Mesodermal cell (in vitro differentiated cells): ENCODE measurements at regions not wholly inside any gene's neighbourhood (a gene's known extent, or its start where the extent isn't known, plus 50 kb on each side); places are given as distances from the start of the nearest gene placed in this dataset.

Experiments used
- H3K27ac ChIP-seq: 2 replicates; pipeline ENCODE4 v1.7.0; 2013; ENCODE audit warnings: mild to moderate bottlenecking, low read depth, low read length, moderate library complexity; ENCODE audit not compliant: severe bottlenecking
- H3K36me3 ChIP-seq: 2 replicates; pipeline ENCODE4 v1.7.1; 2013; ENCODE audit warnings: mild to moderate bottlenecking, low read length, moderate library complexity; ENCODE audit not compliant: control insufficient read depth, insufficient read depth
- H3K4me1 ChIP-seq: one replicate; pipeline ENCODE4 v1.7.1; 2013; ENCODE audit warnings: mild to moderate bottlenecking, low read length; ENCODE audit not compliant: insufficient read depth, control insufficient read depth, poor library complexity, severe bottlenecking
- H3K4me3 ChIP-seq: 2 replicates; pipeline ENCODE4 v1.7.0; 2013; ENCODE audit warnings: low read length, control low read depth, mild to moderate bottlenecking; ENCODE audit not compliant: insufficient read depth, poor library complexity, severe bottlenecking; ENCODE audit errors: extremely low read depth
- H3K9me3 ChIP-seq: 2 replicates; pipeline ENCODE4 v1.7.1; 2013; ENCODE audit warnings: mild to moderate bottlenecking, low read length, moderate library complexity; ENCODE audit not compliant: control insufficient read depth
- WGBS, 2 experiments: methylation state at CpG; one replicate each; pipeline ENCODE4 v1.1.5; 2013; ENCODE audit warnings: missing lambda C conversion rate in 2 of 2; ENCODE audit not compliant: insufficient coverage in 2 of 2; 5-methylcytosine and 5-hydroxymethylcytosine counted together

GRCh38 chr3:139778682-139779233, 101.0 kb upstream of the NMNAT3 start:
- no peaks in the 10 kb centered on the region for H3K36me3 ChIP-seq
- no peaks in the 10 kb centered on the region for H3K9me3 ChIP-seq
- H3K4me3 ChIP-seq: no peak overlapping the region
- H3K27ac ChIP-seq: no peak overlapping the region
- WGBS, 2 experiments: 86 to 90% methylated on average over 9 to 10 of the region's 10 CpGs
- H3K4me1 ChIP-seq: peaks cover 14% of the 10 kb centered on the region

GRCh38 chr3:139774560-139775302, 97.0 kb upstream of the NMNAT3 start:
- H3K4me3 ChIP-seq: no peak overlapping the region
- peaks cover 39% of the 10 kb centered on the region for H3K4me1 ChIP-seq
- 34 to 49% methylated on average over 3 to 4 of the region's 7 CpGs for WGBS, 2 experiments
- peak overlapping the region; percentile 94 for H3K27ac ChIP-seq
- no peaks in the 10 kb centered on the region for H3K9me3 ChIP-seq
- H3K36me3 ChIP-seq: no peaks in the 10 kb centered on the region

- peaks cover 39% of the 10 kb centered on the region for H3K4me1 ChIP-seq
- 72 to 77% methylated on average over 2 to 4 of the region's 7 CpGs for WGBS, 2 experiments
- H3K36me3 ChIP-seq: no peaks in the 10 kb centered on the region
- no peaks in the 10 kb centered on the region for H3K9me3 ChIP-seq
- peak overlapping the region; percentile 94 for H3K27ac ChIP-seq
- H3K4me3 ChIP-seq: no peak overlapping the region
Observed at GRCh38 chr3:139772539-139773500, 95.0 kb upstream of the NMNAT3 start.

GRCh38 chr3:139771331-139771730, 93.6 kb upstream of the NMNAT3 start:
- no peak overlapping the region for H3K27ac ChIP-seq
- WGBS, 2 experiments: 91% methylated on average over 1 of the region's 2 CpGs; no CpG with 5 or more reads in 1 of the 2 experiments
- no peaks in the 10 kb centered on the region for H3K36me3 ChIP-seq
- no peak overlapping the region for H3K4me3 ChIP-seq
- H3K4me1 ChIP-seq: peaks cover 39% of the 10 kb centered on the region
- no peaks in the 10 kb centered on the region for H3K9me3 ChIP-seq

- Histone ChIP-seq H3K4me3 (no peak overlapping the region), H3K36me3 (no peaks in the 10 kb centered on the region), H3K4me1 (peaks cover 39% of the 10 kb centered on the region), H3K9me3 (no peaks in the 10 kb centered on the region), H3K27ac (no peak overlapping the region)
- WGBS, 2 experiments: 78 to 100% methylated on average over 2 to 5 of the region's 7 CpGs
Observed at GRCh38 chr3:139770577-139770976, 92.8 kb upstream of the NMNAT3 start.

GRCh38 chr3:139769796-139770195, 92.0 kb upstream of the NMNAT3 start:
- H3K27ac ChIP-seq: no peak overlapping the region
- H3K4me3 ChIP-seq: no peak overlapping the region
- H3K9me3 ChIP-seq: no peaks in the 10 kb centered on the region
- peaks cover 34% of the 10 kb centered on the region for H3K4me1 ChIP-seq
- H3K36me3 ChIP-seq: no peaks in the 10 kb centered on the region
- 97 to 100% methylated on average over 1 to 3 of the region's 4 CpGs for WGBS, 2 experiments

GRCh38 chr3:139764936-139765335, 87.2 kb upstream of the NMNAT3 start:
- Histone ChIP-seq H3K4me3 (no peak overlapping the region), H3K27ac (no peak overlapping the region)
- WGBS, 2 experiments: 87 to 100% methylated on average over 2 to 3 of the region's 3 CpGs

GRCh38 chr3:139764069-139764905, 86.5 kb upstream of the NMNAT3 start:
- Histone ChIP-seq H3K4me1 (peaks cover 12% of the 10 kb centered on the region), H3K9me3 (no peaks in the 10 kb centered on the region), H3K36me3 (no peaks in the 10 kb centered on the region), H3K4me3 (no peak overlapping the region), H3K27ac (no peak overlapping the region)
- WGBS, 2 experiments: 68 to 81% methylated on average over 4 to 5 of the region's 7 CpGs

More at GRCh38 chr3:139764936-139765335, 87.2 kb upstream of the NMNAT3 start:
- no peaks in the 10 kb centered on the region for H3K9me3 ChIP-seq
- no peaks in the 10 kb centered on the region for H3K36me3 ChIP-seq
- peaks cover 12% of the 10 kb centered on the region for H3K4me1 ChIP-seq

- no peak overlapping the region for H3K27ac ChIP-seq
- H3K4me1 ChIP-seq: peaks cover 15% of the 10 kb centered on the region
- no peaks in the 10 kb centered on the region for H3K36me3 ChIP-seq
- H3K9me3 ChIP-seq: no peaks in the 10 kb centered on the region
- H3K4me3 ChIP-seq: no peak overlapping the region
- 80 to 81% methylated on average over 8 to 9 of the region's 9 CpGs for WGBS, 2 experiments
Observed at GRCh38 chr3:139762302-139762701, 84.5 kb upstream of the NMNAT3 start.

GRCh38 chr3:139759470-139759869, 81.7 kb upstream of the NMNAT3 start:
- Histone ChIP-seq H3K27ac (peak overlapping the region; percentile 85), H3K9me3 (no peaks in the 10 kb centered on the region), H3K4me3 (no peak overlapping the region), H3K4me1 (peaks cover 10% of the 10 kb centered on the region), H3K36me3 (no peaks in the 10 kb centered on the region)
- WGBS, 2 experiments: 60% methylated on average over 2 of the region's 2 CpGs; no CpG with 5 or more reads in 1 of the 2 experiments
